ENCODE measurements at regions not wholly inside any gene's neighbourhood (a gene's known extent, or its start where the extent isn't known, plus 50 kb on each side); places are given as distances from the start of the nearest gene placed in this dataset.

GRCh38 chr2:191625016-191625415 is 52.9 kb upstream of the NABP1 start:
- no peak overlapping the region for H3K4me3 ChIP-seq (ENCODE audit: low read depth, poor library complexity, severe bottlenecking)
- no peak for DNase-seq (ENCODE audit: low spot score in 2 of 2)
- no peak for TF ChIP-seq POLR2A (IDR thresholded peaks at IDR 0.05)
- TF ChIP-seq, protein P1, sequence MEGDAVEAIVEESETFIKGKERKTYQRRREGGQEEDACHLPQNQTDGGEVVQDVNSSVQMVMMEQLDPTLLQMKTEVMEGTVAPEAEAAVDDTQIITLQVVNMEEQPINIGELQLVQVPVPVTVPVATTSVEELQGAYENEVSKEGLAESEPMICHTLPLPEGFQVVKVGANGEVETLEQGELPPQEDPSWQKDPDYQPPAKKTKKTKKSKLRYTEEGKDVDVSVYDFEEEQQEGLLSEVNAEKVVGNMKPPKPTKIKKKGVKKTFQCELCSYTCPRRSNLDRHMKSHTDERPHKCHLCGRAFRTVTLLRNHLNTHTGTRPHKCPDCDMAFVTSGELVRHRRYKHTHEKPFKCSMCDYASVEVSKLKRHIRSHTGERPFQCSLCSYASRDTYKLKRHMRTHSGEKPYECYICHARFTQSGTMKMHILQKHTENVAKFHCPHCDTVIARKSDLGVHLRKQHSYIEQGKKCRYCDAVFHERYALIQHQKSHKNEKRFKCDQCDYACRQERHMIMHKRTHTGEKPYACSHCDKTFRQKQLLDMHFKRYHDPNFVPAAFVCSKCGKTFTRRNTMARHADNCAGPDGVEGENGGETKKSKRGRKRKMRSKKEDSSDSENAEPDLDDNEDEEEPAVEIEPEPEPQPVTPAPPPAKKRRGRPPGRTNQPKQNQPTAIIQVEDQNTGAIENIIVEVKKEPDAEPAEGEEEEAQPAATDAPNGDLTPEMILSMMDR (IDR thresholded peaks at IDR 0.05): no peak
- intact Hi-C loops (cut with DNase I; ENCODE audit: low total_unique reads): no loop called here
- 73% methylated on average over 3 of the region's 3 CpGs for WGBS, 2 donors

DNA sequence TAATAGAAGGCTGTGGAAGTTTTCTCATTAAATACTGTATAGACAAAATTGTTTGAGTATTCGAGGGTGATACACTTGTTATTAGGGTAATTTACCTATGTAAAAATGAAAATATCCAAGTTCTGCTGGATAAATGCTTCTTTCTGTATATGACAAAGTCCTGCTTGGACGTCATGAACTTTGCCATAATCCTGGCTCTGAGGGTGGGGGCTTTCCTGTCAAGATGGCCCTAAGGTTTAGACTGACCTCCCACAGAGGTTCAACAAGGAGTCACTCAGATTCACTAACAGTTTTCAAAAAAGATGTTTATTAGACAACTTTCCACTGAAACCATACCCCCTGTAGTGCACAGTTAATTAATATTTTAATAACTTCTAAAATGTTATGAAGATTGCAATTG is 52.5 kb upstream of the NABP1 start:
- DNase-seq (ENCODE audit: low spot score in 2 of 2): no peak
- TF ChIP-seq POLR2A (IDR thresholded peaks at IDR 0.05): no peak
- TF ChIP-seq, protein P1 (IDR thresholded peaks at IDR 0.05): no peak
- intact Hi-C loops (cut with DNase I; ENCODE audit: low total_unique reads): no loop called here
- 37 to 39% methylated on average over 2 of the region's 2 CpGs for WGBS, 2 donors
- H3K4me3 ChIP-seq (ENCODE audit: low read depth, poor library complexity, severe bottlenecking): no peak overlapping the region

DNA sequence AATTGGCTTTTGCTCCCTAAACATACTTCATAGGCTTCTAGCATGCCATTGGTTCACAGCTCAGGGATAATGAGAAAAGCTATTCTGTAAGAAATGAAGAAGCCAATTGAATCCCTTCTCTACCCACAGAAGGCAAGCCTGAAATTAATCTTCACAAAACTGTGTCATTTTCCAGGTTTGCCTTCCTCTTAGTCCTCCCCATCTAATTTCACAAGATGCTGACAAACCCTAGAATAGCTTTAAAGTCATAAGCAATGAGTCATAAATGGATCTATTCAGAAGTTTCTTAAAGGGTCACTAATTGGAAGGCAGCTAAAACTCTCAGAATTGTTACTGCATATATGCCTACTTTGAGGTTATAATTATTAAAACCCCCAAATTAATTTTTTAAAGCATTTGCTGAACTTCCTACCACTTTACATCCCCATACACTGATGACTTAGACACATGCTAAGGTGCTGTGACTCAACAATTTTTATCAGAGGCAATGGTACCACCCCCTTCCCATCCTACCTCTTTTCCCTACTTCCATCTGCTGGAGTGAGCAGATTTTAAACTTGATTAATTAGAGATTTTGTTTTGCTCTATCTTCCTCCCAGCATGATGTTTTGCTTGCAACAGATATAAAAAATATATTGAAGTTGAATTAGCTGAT is 51.3 kb upstream of the NABP1 start:
- intact Hi-C loops (cut with DNase I; ENCODE audit: low total_unique reads): no loop called here
- TF ChIP-seq, protein P1 (IDR thresholded peaks at IDR 0.05): no peak
- TF ChIP-seq POLR2A (IDR thresholded peaks at IDR 0.05): no peak
- no peak for DNase-seq (ENCODE audit: low spot score in 2 of 2)

DNA sequence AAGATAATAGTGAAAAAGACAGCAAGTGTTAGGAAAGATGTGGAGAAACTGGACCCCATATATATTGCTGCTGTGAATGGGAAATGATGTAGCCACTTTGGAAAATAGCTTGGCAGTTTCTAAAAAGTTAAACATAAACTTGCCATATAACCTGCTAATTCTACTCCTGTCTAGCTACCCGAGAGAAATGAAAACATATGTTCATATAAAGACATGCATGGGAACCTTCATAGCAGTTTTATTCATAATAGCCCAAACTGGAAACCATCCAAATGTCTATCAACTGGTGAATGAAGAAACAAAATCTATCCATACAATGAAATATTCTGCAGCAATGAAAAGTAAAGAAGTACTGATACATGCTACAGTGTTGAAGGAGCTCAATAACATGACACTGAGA is 50.4 kb upstream of the NABP1 start:
- H3K4me3 ChIP-seq (ENCODE audit: low read depth, poor library complexity, severe bottlenecking): no peak overlapping the region
- no peak for DNase-seq (ENCODE audit: low spot score in 2 of 2)
- WGBS, 2 donors: 19 to 31% methylated on average over 1 of the region's 1 CpG
- TF ChIP-seq, protein P1 (IDR thresholded peaks at IDR 0.05): no peak
- no peak for TF ChIP-seq POLR2A (IDR thresholded peaks at IDR 0.05)
- intact Hi-C loops (cut with DNase I; ENCODE audit: low total_unique reads): no loop called here

More for the DNA sequence above, 51.3 kb upstream of the NABP1 start:
- no peak overlapping the region for H3K4me3 ChIP-seq (ENCODE audit: low read depth, poor library complexity, severe bottlenecking)

Measured in lower leg skin (tissue), 4 donors.